DND-41 (cell line): ENCODE measurements at regions not wholly inside any gene's neighbourhood (a gene's known extent, or its start where the extent isn't known, plus 50 kb on each side); places are given as distances from the start of the nearest gene placed in this dataset.

ENCODE experiments used
- ATAC-seq: fragments of 200-7000 bp; cut with Tn5 transposase; 3 replicates; pipeline ENCODE4 v1.9.1; 2021; ENCODE audit warnings: low read depth; ENCODE audit not compliant: insufficient read depth
- DNase-seq: peaks from one replicate; pipeline ENCODE4 v3.0.0-alpha.2; 2020
- H2AFZ ChIP-seq: 2 replicates; pipeline ENCODE4 v1.6.0; 2012; ENCODE audit warnings: low read depth, low read length
- H3K27ac ChIP-seq: 2 replicates; pipeline ENCODE4 v1.5.1; 2012; ENCODE audit warnings: low read length, inconsistent platforms
- H3K27me3 ChIP-seq: fragments of 200-600 bp; sonication (generic); 2 replicates; pipeline ENCODE4 v1.6.0; 2012; ENCODE audit warnings: low read length, mild to moderate bottlenecking, inconsistent platforms; ENCODE audit not compliant: insufficient read depth, poor library complexity
- H3K36me3 ChIP-seq: 2 replicates; pipeline ENCODE4 v1.5.1; 2012; ENCODE audit warnings: low read length, inconsistent platforms; ENCODE audit not compliant: insufficient read depth
- H3K4me1 ChIP-seq: 2 replicates; pipeline ENCODE4 v1.5.1; 2012; ENCODE audit warnings: mild to moderate bottlenecking, low read length; ENCODE audit not compliant: insufficient read depth
- H3K4me2 ChIP-seq: 2 replicates; pipeline ENCODE4 v1.6.0; 2012; ENCODE audit warnings: mild to moderate bottlenecking, moderate library complexity, low read length, inconsistent platforms; ENCODE audit not compliant: insufficient read depth
- H3K4me3 ChIP-seq, 2 experiments: fragments of 200-600 bp in 1 of 2; shearing (Covaris generic) in 1 of 2; 2 replicates each; pipeline ENCODE4 v1.5.1; 2012 to 2016; ENCODE audit warnings: inconsistent platforms in 2 of 2, low read length in 2 of 2, mild to moderate bottlenecking in 2 of 2, low read depth in 1 of 2, moderate library complexity in 1 of 2
- H3K79me2 ChIP-seq: 2 replicates; pipeline ENCODE4 v1.6.0; 2012; ENCODE audit warnings: low read length, inconsistent platforms; ENCODE audit not compliant: insufficient read depth
- H3K9ac ChIP-seq: 2 replicates; pipeline ENCODE4 v1.6.0; 2012; ENCODE audit warnings: low read depth, mild to moderate bottlenecking, inconsistent platforms, low read length, moderate library complexity
- H3K9me3 ChIP-seq: 2 replicates; pipeline ENCODE4 v1.5.1; 2012; ENCODE audit warnings: low read length, moderate library complexity, mild to moderate bottlenecking, inconsistent platforms; ENCODE audit not compliant: insufficient read depth, severe bottlenecking
- H4K20me1 ChIP-seq: 2 replicates; pipeline ENCODE4 v1.6.0; 2012; ENCODE audit warnings: low read length; ENCODE audit not compliant: insufficient read depth
- EZH2 ChIP-seq: IDR thresholded peaks from 3 replicates; pipeline ENCODE4 v1.6.1; 2012; ENCODE audit warnings: borderline replicate concordance, low read depth, mild to moderate bottlenecking, moderate library complexity, low read length, inconsistent platforms; ENCODE audit not compliant: severe bottlenecking
- TF ChIP-seq, protein P1 (sequence below): IDR thresholded peaks from 2 replicates; pipeline ENCODE4 v1.5.1; 2012; ENCODE audit warnings: borderline replicate concordance, low read length, moderate library complexity, mild to moderate bottlenecking; ENCODE audit not compliant: poor library complexity, severe bottlenecking; ENCODE audit errors: extremely low read depth

DNA sequence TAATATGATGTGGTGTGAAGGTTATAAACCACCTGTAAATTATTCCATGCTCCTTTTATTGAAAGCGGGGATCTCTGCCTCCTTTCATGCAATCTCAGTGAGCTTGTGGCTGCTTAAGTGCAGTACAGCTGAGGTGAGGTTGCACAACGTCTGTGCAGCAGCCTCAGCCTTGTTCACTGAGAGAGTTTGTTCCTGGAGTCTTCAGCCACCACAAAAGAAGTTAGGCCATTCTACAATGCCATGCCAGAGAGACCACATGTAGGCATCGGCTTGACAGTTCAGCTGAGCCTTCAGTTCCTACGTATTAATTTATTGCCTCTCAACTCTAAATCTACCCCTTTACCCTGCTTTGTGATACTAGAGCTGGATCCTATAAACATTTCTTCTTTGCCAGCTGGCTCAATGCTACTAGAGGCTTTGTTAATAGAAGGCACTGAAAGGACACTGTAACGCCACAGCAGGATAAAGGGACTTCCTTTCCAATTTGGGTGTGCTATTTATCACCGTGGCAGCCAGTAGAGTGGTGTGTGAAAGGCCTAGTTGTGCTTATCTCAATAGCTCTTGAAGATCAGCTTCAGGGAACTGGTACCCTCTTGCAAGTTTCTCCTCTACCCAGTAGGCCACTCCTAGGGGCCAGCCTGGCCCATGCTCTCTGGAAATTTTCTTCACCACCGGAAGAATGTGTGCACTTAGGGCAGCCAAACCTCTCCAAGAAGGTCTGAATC lies 337.7 kb downstream of the IPO8 start:
- Histone ChIP-seq H3K36me3 (no peaks in the 10 kb centered on the region), H3K4me1 (no peaks in the 10 kb centered on the region), H4K20me1 (no peaks in the 10 kb centered on the region), H3K4me3 (no peak overlapping the region), H3K27ac (no peak overlapping the region), H2AFZ (no peak overlapping the region), H3K4me2 (no peak overlapping the region), H3K79me2 (no peaks in the 10 kb centered on the region), H3K9me3 (no peaks in the 10 kb centered on the region), H3K27me3 (no peaks in the 10 kb centered on the region), H3K9ac (no peak overlapping the region)
- TF ChIP-seq, protein P1, sequence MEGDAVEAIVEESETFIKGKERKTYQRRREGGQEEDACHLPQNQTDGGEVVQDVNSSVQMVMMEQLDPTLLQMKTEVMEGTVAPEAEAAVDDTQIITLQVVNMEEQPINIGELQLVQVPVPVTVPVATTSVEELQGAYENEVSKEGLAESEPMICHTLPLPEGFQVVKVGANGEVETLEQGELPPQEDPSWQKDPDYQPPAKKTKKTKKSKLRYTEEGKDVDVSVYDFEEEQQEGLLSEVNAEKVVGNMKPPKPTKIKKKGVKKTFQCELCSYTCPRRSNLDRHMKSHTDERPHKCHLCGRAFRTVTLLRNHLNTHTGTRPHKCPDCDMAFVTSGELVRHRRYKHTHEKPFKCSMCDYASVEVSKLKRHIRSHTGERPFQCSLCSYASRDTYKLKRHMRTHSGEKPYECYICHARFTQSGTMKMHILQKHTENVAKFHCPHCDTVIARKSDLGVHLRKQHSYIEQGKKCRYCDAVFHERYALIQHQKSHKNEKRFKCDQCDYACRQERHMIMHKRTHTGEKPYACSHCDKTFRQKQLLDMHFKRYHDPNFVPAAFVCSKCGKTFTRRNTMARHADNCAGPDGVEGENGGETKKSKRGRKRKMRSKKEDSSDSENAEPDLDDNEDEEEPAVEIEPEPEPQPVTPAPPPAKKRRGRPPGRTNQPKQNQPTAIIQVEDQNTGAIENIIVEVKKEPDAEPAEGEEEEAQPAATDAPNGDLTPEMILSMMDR = no peak
- no peak for TF ChIP-seq EZH2
- DNase-seq = no peak
- no peak for ATAC-seq

DNA sequence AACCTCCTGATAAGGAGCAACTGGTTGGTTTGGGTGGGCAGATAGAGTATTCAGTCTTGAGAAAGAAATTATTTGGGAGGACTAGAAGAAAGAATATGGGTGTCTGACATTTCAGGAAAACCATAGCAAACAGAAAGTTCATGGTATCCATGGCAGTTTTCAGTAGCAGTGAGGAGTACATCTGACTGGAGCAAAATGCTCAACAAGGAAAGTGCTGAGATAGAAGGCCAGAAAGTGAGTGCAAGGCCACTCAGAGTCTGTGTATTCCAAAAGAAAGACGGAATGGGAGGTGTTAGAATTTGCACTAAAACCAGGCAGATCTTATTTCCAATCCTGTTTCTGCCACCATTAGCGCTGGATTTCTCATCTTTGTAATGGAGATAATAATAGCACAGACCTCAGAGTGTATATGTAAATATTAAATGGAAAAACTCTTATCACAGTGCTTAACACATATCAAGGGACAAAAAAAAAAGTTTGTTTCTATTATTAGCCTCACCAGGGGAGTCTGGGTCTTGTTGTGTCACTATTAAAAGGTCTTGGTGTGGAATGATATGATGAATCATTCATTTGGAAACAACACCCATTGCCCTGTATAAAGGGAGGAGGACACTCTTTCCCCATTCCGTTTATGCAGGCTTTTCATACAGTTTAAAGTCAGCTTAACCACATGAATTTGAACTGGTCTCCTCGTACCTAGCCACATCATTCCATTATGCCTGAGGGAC lies 349.8 kb downstream of the IPO8 start:
- ATAC-seq = no peak
- TF ChIP-seq, protein P1 = no peak
- Histone ChIP-seq H3K27me3 (no peaks in the 10 kb centered on the region), H3K9ac (no peak overlapping the region), H3K4me3 (no peak overlapping the region), H3K36me3 (no peaks in the 10 kb centered on the region), H3K4me1 (no peaks in the 10 kb centered on the region), H3K9me3 (peaks cover 6% of the 10 kb centered on the region), H2AFZ (no peak overlapping the region), H3K4me2 (no peak overlapping the region), H3K27ac (no peak overlapping the region), H3K79me2 (no peaks in the 10 kb centered on the region), H4K20me1 (no peaks in the 10 kb centered on the region)
- DNase-seq = no peak

- no peak for ATAC-seq
- no peak overlapping the region for H3K9ac ChIP-seq
Measured at GRCh38 chr12:30330565-30330964, 365.1 kb downstream of the IPO8 start.

More at GRCh38 chr12:30330565-30330964, 365.1 kb downstream of the IPO8 start:
- Histone ChIP-seq H3K4me1 (no peaks in the 10 kb centered on the region), H3K4me2 (no peak overlapping the region), H2AFZ (no peak overlapping the region), H3K79me2 (no peaks in the 10 kb centered on the region), H3K9me3 (no peaks in the 10 kb centered on the region), H4K20me1 (no peaks in the 10 kb centered on the region), H3K27ac (no peak overlapping the region), H3K4me3 (no peak overlapping the region), H3K36me3 (no peaks in the 10 kb centered on the region), H3K27me3 (no peaks in the 10 kb centered on the region)
- no peak for TF ChIP-seq EZH2
- TF ChIP-seq, protein P1 = no peak
- no peak for DNase-seq
